ENCODE measurements at regions not wholly inside any gene's neighbourhood (a gene's known extent, or its start where the extent isn't known, plus 50 kb on each side); places are given as distances from the start of the nearest gene placed in this dataset.

DNA sequence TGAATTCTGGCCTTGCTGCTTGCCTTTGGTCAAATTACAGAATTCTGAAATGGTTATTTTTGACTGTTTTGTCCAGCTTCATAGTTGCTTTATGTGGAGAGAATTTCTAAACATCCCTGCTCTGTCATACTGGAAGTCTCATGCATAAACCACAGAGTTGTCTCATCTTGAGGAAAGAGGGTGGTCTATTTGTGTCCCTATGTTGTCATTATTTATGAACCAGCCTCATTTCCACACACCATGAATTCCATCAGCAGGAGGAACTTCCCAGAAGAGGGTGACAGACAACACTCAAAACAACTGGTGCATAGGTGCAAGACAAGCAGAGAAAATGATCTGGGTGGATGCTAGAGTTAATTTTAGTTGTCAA lies 525.8 kb upstream of the GOT2 start:
- TF ChIP-seq POLR2A (IDR thresholded peaks at IDR 0.05; ENCODE audit: low read length) (no peak), GATA1 (IDR thresholded peaks at IDR 0.05; ENCODE audit: low read depth, low read length) (no peak)
